GM20431 (cell line): ENCODE measurements at regions not wholly inside any gene's neighbourhood (a gene's known extent, or its start where the extent isn't known, plus 50 kb on each side); places are given as distances from the start of the nearest gene placed in this dataset.

Experiments
- in situ Hi-C: fragments of 300-500 bp; cut with MseI, MboI; formaldehyde crosslinking; loops from one replicate; pipeline ENCODE4 v1.15.0; 2020; ENCODE audit warnings: low sequenced_read_pairs; ENCODE audit not compliant: unreplicated experiment

DNA sequence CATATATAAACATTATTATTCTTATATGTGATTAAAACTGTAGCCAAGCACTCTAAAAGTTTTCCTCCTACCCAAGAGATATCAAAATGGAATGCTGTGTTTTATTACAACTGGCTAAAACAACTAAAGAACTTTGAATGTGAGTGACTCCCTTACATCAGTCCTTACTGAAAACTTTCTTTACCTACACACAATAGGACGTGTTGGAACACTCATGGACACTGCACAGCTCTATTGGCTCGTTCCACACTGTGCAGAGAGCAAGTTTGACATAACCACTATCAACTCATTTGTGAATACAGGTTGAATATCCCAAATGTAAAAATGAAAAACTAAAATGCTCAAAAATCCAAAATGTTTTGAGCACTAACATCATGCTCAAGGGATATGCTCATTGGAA, 650.6 kb downstream of the SLC4A3 start:
- in situ Hi-C loops = no loop called here

DNA sequence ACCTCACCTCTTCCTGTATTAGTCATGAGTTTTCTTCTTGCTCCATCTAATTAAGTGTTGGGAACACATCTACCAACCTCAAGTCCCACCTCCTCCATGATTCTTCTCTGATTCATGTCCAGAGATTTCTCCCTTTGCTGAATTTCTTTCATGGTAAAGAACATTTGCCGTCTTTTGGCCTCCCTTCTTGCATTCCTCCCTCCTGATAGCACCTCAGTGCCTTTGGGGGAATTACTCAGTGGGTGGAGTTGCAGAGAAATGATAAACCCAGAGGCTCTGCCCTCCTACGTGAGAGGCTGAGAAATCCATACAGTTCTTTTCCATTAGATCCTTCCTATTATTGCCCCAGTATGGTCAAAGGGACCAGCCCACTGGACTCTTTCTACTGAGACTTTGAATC, 651.9 kb downstream of the SLC4A3 start:
- in situ Hi-C loops = no loop called here

DNA sequence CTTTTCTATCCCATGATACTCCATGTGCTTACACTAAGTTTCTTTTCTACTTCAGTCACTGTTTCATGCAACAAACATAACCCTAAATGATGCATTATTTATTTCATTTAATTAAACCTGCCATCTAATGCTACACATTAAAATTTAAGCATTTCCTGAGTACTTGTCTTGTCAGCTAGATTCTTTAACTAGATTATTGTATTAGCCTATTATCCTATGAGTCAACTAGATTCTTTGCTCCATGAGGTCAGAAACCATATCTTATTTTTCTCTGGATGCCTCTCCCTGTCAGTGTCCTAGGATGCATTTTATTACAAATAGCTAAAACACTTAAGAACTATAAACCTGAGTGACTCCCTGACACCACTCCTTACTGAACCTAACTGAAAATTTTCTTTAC, 652.4 kb downstream of the SLC4A3 start:
- in situ Hi-C loops = no loop called here

DNA sequence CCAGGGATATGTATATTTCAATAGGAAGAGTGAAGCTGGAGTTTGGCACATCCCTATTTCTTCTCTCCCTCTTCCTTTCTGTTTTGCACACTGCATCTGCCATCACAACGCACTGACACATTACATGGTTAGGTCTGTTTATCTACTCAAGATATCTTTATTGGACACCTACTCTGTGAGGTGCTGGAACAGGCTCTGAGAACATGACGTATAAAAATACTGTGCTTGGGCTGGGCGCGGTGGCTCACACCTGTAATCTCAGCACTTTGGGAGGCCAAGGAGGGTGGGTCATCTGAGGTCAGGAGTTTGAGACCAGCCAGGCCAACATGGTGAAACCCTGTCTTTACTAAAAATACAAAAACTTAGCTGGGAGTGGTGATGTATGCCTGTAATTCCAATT, 653.3 kb downstream of the SLC4A3 start:
- in situ Hi-C loops = no loop called here

DNA sequence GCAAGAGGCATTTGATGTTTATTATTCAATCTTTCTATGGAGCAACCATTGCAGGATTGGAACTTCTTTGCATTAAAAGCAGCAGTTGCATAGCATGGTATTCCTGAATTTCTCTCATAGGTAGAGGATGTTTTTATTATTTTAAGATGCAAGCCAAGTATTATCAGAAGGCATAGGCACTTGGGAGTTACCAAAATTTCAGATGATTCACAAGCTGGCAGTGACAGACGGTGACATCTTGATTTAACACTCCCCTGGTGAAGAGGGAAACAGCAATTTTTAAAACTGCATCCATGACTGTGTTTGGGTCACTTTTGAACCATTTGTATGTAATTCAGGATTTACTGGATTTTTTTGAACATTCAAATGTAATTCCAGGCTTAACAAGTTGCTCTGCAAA, 654.3 kb downstream of the SLC4A3 start:
- in situ Hi-C loops = no loop called here

DNA sequence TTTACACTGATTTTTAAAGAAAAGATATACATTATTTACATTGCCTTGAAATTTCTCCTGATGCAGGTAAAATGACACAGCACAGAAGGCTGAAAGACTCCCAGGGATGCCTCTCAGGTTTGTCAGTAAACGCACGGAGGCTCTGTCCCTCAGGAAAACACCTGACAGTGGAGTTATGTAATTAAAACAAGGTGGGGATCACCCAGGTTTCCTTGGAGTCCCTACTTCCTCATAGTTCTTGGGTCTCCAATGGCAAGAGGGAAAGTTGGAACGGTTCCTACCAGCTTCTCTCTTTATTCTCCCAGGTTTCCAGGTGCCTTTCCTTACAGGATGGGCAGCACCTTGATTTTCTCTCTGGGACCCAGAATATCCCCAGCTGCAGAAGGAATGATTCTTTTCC, 654.8 kb downstream of the SLC4A3 start:
- in situ Hi-C loops = no loop called here

DNA sequence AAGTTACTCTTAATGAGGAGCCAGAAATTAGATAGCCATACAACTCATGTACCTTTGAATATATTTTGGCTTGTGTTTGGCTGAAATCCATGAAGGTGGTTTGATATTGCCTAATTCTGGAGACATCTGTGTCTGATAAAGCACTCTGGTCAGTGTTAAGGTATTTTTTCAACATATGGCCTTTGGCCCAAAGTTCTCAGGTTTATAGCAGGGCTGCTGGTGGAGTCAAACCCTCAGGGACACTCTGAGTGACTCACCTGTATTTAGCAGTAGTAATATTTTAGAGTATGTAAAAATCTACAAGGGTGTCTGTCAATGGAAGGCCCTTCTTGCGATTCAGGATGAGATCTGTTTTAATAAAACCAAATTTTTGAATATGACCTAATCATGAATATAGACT, 666.5 kb downstream of the SLC4A3 start:
- in situ Hi-C loops = no loop called here

DNA sequence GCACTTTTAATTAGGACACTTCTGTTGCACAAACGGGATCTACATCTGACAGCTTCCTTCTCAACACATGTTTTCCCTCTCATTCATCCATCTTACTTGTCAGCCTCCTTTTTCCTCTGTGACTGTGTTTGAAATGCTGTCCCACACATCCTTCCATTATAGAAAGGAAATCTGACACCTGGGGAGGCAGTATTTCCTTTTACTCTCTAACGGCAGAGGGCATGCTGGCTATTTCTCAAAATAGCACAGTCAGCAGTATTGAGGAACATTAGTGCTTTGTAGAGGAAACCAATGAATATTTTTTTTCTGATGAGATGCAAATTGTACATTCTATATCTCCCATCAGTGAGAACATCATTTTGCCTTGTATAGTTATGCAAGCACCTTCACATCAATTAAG, 668.7 kb downstream of the SLC4A3 start:
- in situ Hi-C loops = no loop called here

DNA sequence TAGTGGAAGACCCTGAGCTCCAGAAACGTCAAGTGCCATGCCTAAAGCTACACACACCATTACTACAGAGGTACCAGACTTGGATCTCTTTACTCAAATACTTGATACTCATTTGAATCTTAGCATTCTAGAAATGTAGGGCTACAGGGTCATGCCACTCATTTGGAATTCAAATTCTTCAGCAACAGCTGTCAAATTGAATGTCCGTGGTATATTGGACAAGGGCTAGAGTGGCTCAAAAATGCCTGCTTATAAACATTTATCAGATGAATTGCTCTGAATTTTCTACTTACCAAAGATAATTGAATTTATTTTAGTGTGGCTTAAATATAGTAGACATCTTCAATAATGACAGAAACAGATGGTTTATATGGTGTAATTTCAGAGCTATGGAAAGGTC, 669.7 kb downstream of the SLC4A3 start:
- in situ Hi-C loops = no loop called here

- in situ Hi-C loops = no loop called here
Observed at GRCh38 chr2:220300806-220301205, 673.4 kb downstream of the SLC4A3 start.

DNA sequence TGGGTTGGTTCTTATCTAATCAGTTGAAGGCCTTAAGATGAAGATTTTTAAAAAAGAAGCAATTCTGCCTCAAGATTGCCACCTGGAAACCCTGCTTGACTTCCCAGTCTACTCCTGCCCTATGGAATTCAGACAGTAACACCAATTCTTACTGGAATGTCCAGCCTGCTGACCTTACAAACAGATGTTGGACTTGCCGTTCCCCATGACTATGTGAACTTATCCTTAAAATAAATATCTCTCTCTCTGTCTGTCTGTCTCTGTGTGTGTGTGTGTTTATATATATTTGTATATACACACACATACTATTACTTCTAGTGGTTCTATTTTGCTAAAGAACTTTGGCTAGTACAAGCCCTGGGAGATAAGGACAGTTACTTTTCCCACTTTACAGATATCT, 675.3 kb downstream of the SLC4A3 start:
- in situ Hi-C loops = no loop called here

- in situ Hi-C loops = no loop called here
Observed at GRCh38 chr2:220309215-220309614, 681.8 kb downstream of the SLC4A3 start.

DNA sequence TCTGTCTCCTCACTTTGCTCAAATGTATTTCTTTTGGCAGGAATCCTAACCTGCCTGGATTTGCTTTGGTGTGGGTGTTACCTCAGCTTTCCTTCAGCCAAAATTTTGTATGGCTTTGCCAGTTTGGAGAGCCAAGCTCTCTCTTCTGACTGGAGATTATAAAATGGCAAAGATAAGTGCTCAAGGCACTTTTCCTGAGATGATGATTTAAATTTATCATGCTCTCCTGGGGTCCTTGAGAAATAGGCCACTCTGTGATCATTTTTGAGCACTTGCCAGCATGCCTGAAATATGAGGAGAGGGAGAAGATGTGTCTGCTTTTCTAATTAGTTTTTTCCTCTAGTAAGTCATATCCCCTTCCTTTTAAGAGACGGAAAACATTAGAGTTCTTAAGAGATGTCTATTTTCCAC, 683.0 kb downstream of the SLC4A3 start:
- in situ Hi-C loops = no loop called here

DNA sequence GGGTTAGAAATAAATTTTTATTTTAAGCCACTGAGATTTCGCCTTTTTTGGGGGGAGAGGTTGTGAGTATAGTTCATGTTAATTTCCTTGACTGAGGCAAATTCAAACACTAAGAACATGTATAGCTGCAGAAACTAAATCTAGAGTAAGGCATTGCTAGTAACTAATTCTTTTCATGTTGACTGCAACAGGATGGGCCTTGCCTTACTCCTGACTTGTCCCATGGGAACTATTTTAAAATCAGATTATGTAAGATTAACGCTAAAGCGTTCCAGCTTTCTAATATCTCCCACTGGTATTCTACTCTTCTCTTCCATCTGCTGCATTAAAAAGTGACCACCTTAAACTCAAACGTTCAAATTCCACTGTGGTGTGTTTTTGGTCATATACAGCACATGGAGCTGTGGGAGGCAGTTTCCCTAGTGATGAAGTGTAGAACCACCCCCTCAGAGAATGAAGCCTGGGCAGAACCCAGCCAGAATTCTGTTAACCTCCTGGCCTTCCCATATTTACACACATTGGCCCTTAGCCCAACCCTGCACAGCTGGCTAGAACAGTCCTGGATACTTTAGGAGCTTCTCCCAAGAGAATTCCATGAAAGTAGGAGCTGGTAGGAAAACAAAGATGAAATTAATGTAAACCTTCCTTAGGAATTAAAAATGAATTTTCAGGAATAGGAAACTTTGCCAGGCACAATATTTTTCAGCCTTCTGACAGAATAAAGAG, 687.8 kb downstream of the SLC4A3 start:
- in situ Hi-C loops = no loop called here

GRCh38 chr2:220318037-220318436, 690.6 kb downstream of the SLC4A3 start:
- in situ Hi-C loops = no loop called here

DNA sequence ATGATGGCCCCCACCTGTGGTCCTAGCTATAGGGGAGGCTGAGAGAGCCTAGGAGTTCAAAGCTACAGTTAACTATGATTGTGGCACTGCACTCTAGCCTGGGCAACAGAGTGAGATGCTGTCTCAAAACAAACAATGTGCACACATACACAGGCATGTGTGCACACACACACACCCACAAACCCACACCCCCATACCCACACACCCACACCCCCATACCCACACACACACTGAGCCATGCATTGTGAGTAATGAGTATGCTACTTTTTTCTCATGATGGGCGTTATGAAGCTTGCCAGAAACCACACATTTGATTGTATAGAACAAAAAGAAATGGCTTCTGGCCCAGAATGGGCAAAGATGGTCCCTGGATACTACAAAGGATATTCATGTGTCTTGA, 691.1 kb downstream of the SLC4A3 start:
- in situ Hi-C loops = no loop called here

- in situ Hi-C loops = no loop called here
Observed at GRCh38 chr2:220320326-220320725, 692.9 kb downstream of the SLC4A3 start.

GRCh38 chr2:220332886-220333285, 705.5 kb downstream of the SLC4A3 start:
- in situ Hi-C loops = no loop called here

- in situ Hi-C loops = no loop called here
Observed at GRCh38 chr2:220334210-220334609, 706.8 kb downstream of the SLC4A3 start.

- in situ Hi-C loops = no loop called here
Observed at GRCh38 chr2:220334871-220335590, 707.6 kb downstream of the SLC4A3 start.

- in situ Hi-C loops = no loop called here
Observed at GRCh38 chr2:220335591-220335915, 708.1 kb downstream of the SLC4A3 start.

- in situ Hi-C loops = no loop called here
Observed at GRCh38 chr2:220336771-220337170, 709.3 kb downstream of the SLC4A3 start.
